ENCODE measurements at regions not wholly inside any gene's neighbourhood (a gene's known extent, or its start where the extent isn't known, plus 50 kb on each side); places are given as distances from the start of the nearest gene placed in this dataset.

GRCh38 chr11:80414181-80415165, 973.6 kb upstream of the TENM4 start:
- DNase-seq (ENCODE audit: low spot score) (no peak), FAIRE-seq (no peak), ATAC-seq (no peak)
- Histone ChIP-seq H3K4me3 (replicated peaks in 1 of 3; ENCODE audit: insufficient read depth in 1 of 3, low read depth in 2 of 3, low read length in 3 of 3) (no peak overlapping the region), H4K20me1 (ENCODE audit: insufficient read depth, low read length) (no peaks in the 10 kb centered on the region), H3K4me2 (ENCODE audit: low read depth, low read length) (no peak overlapping the region), H3K9me3 (ENCODE audit: low read length) (no peaks in the 10 kb centered on the region), H3K4me1 (ENCODE audit: insufficient read depth, low read length) (no peaks in the 10 kb centered on the region), H3K79me2 (ENCODE audit: insufficient read depth, low read length) (no peaks in the 10 kb centered on the region), H3K36me3 (replicated peaks in 1 of 2; ENCODE audit: control insufficient read depth in 1 of 2, insufficient read depth in 2 of 2, low read length in 2 of 2) (no peaks in the 10 kb centered on the region), H3K27me3 (ENCODE audit: control insufficient read depth in 1 of 2, insufficient read depth in 2 of 2, low read length in 2 of 2) (no peaks in the 10 kb centered on the region), H2AFZ (ENCODE audit: low read length) (no peak overlapping the region), H3K27ac (ENCODE audit: extremely low read length, insufficient read depth, low read length) (no peak overlapping the region), H3K9ac (ENCODE audit: insufficient read depth, low read depth, low read length) (no peak overlapping the region)
- in situ Hi-C loops (cut with HindIII; ENCODE audit: extremely low pct_ligation_motif_present, low pct_unique_long_range_greater_than_20kb) = no loop called here
- TF ChIP-seq ZSCAN25 (CRISPR knock-in tag; IDR thresholded peaks at IDR 0.05) (no peak), AGO2 (optimal IDR thresholded peaks at IDR 0.05; ENCODE audit: low read depth, low read length) (no peak), ZNF354B (CRISPR knock-in tag; IDR thresholded peaks at IDR 0.05) (no peak), SMARCE1 (IDR thresholded peaks at IDR 0.05; ENCODE audit: borderline replicate concordance) (no peak), CEBPB (IDR thresholded peaks at IDR 0.05; ENCODE audit: borderline replicate concordance, low read depth, low read length) (0 out of 2 replicates have a peak, but pooled peaks have one; percentile 2), ZNF350 (CRISPR knock-in tag; IDR thresholded peaks at IDR 0.05; ENCODE audit: borderline replicate concordance, low read depth) (no peak), ATF7 (IDR thresholded peaks at IDR 0.05) (0 out of 2 replicates have a peak, but pooled peaks have one; percentile 18), ATF7 (CRISPR knock-in tag; IDR thresholded peaks at IDR 0.05) (no peak), HES4 (CRISPR knock-in tag; IDR thresholded peaks at IDR 0.05; ENCODE audit: borderline replicate concordance) (no peak), ZNF503 (CRISPR knock-in tag; IDR thresholded peaks at IDR 0.05) (no peak), HOXA3 (CRISPR knock-in tag; IDR thresholded peaks at IDR 0.05) (no peak), ZNF672 (CRISPR knock-in tag; IDR thresholded peaks at IDR 0.05) (no peak)
- CTCF ChIA-PET (ENCODE audit: low intra/inter-chr PET ratio, low total read pairs) = no interaction called here
- no TSS peak for BruUV-seq (replicated peaks)
- intact Hi-C loops (cut with micrococcal nuclease; ENCODE audit: unreplicated experiment) = no loop called here
- 1% methylated on average over 7 of the region's 7 CpGs for WGBS (ENCODE audit: low lambda C conversion rate)
- POLR2A ChIA-PET = no interaction called here
